Stimulated activated naive CD8-positive, alpha-beta T cell treated with anti-CD3 and anti-CD28 coated beads, Interleukin-15, Interleukin-2, amounts not matched to agents 100 U/mL and 50 U/mL, for 24 hours (primary cell): ENCODE measurements at regions not wholly inside any gene's neighbourhood (a gene's known extent, or its start where the extent isn't known, plus 50 kb on each side); places are given as distances from the start of the nearest gene placed in this dataset.

ENCODE experiments used
- ATAC-seq: fragments of 150-1000 bp; cut with Tn5 transposase; one replicate; pipeline ENCODE4 v1.10.0; 2021
- DNase-seq: peaks from one replicate; pipeline ENCODE4 v3.0.0; 2021

- no peak for ATAC-seq
These were observed 297.2 kb upstream of the SLC14A2 start for GRCh38 chr18:45317948-45318640.

GRCh38 chr18:45320724-45321123 is 294.6 kb upstream of the SLC14A2 start:
- DNase-seq (no peak), ATAC-seq (no peak)

More at GRCh38 chr18:45317948-45318640, 297.2 kb upstream of the SLC14A2 start:
- no peak for DNase-seq

GRCh38 chr18:45321520-45321919 is 293.8 kb upstream of the SLC14A2 start:
- no peak for ATAC-seq
- DNase-seq = no peak

- DNase-seq = no peak
These were observed 292.9 kb upstream of the SLC14A2 start for GRCh38 chr18:45322343-45322742.

GRCh38 chr18:45324101-45324494 is 291.2 kb upstream of the SLC14A2 start:
- ATAC-seq (no peak), DNase-seq (no peak)

More at GRCh38 chr18:45322343-45322742, 292.9 kb upstream of the SLC14A2 start:
- ATAC-seq = no peak

GRCh38 chr18:45324495-45325113 is 290.7 kb upstream of the SLC14A2 start:
- DNase-seq (no peak), ATAC-seq (no peak)

GRCh38 chr18:45325778-45326177 is 289.5 kb upstream of the SLC14A2 start:
- ATAC-seq (no peak), DNase-seq (no peak)

GRCh38 chr18:45326505-45326904 is 288.8 kb upstream of the SLC14A2 start:
- no peak for ATAC-seq
- no peak for DNase-seq

GRCh38 chr18:45328296-45328695 is 287.0 kb upstream of the SLC14A2 start:
- ATAC-seq (no peak), DNase-seq (no peak)

GRCh38 chr18:45328811-45329210 is 286.5 kb upstream of the SLC14A2 start:
- ATAC-seq = no peak
- DNase-seq = no peak

- DNase-seq = no peak
- ATAC-seq = no peak
These were observed 286.0 kb upstream of the SLC14A2 start for GRCh38 chr18:45329316-45329715.

GRCh38 chr18:45330170-45330594 is 285.1 kb upstream of the SLC14A2 start:
- DNase-seq = no peak
- ATAC-seq = no peak

- DNase-seq (no peak), ATAC-seq (no peak)
These were observed 282.4 kb upstream of the SLC14A2 start for GRCh38 chr18:45332871-45333270.

- no peak for DNase-seq
These were observed 281.1 kb upstream of the SLC14A2 start for GRCh38 chr18:45334191-45334590.

GRCh38 chr18:45335282-45336043 is 279.8 kb upstream of the SLC14A2 start:
- DNase-seq (no peak), ATAC-seq (no peak)

More at GRCh38 chr18:45334191-45334590, 281.1 kb upstream of the SLC14A2 start:
- no peak for ATAC-seq

GRCh38 chr18:45336448-45336847 is 278.8 kb upstream of the SLC14A2 start:
- no peak for ATAC-seq
- no peak for DNase-seq

GRCh38 chr18:45337477-45337876 is 277.8 kb upstream of the SLC14A2 start:
- no peak for ATAC-seq
- no peak for DNase-seq

GRCh38 chr18:45339810-45340550 is 275.3 kb upstream of the SLC14A2 start:
- DNase-seq = no peak
- ATAC-seq = no peak

- ATAC-seq = no peak
- no peak for DNase-seq
These were observed 274.4 kb upstream of the SLC14A2 start for GRCh38 chr18:45340884-45341283.

GRCh38 chr18:45341454-45341853 is 273.8 kb upstream of the SLC14A2 start:
- DNase-seq = no peak

GRCh38 chr18:45342166-45342565 is 273.1 kb upstream of the SLC14A2 start:
- DNase-seq (no peak), ATAC-seq (no peak)

More at GRCh38 chr18:45341454-45341853, 273.8 kb upstream of the SLC14A2 start:
- ATAC-seq = no peak

GRCh38 chr18:45342653-45343052 is 272.6 kb upstream of the SLC14A2 start:
- ATAC-seq (no peak), DNase-seq (no peak)
